ENCODE measurements at regions not wholly inside any gene's neighbourhood (a gene's known extent, or its start where the extent isn't known, plus 50 kb on each side); places are given as distances from the start of the nearest gene placed in this dataset.
"Not testable (repeated sequence)": the region's sequence is repeated elsewhere in the genome, so short reads cannot be mapped to it uniquely, and the experiment has no call there.

DNA sequence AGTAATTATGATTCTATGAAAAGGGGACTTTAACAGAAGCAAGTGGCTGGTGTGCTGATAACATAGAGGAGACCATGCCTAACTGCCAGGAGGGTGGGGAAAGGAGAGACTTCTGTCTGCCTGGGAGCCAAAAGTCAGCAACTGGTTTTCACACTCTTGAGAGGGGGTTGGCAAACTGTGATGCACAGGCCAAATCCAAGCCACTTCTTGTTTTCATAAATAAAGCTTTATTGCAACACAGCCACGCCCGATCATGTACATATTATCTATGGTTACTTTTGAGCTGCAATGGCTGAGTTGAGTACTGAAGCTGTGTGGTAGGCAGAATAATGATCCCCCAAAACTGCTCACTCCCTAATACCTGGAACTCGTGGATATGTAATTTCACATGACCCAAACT lies 208.4 kb downstream of the LNPK start:
- DNase-seq, result no peak
- in situ Hi-C loops (cut with HindIII; ENCODE audit: low pct_ligation_motif_present, low pct_unique_long_range_greater_than_20kb, low sequenced_read_pairs), result no loop called here

DNA sequence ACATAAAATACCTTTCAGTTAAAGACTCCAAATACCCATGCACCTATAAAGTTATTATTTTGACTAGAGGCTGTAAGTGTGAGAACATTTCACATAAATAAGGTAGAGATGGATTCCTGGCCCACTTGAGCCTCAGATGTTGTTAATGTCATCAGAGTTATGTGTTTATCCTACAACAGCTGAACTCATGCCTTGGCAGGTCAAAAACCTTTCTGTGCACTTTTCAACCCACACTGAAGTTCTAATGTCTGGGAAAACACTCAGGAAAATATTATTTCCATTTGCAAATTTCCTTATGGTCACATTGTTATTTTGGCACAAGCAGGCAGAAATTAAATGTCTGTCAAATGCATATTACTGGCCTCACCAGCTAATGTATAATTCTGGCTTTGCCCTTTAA lies 209.2 kb downstream of the LNPK start:
- no peak for DNase-seq
- in situ Hi-C loops (cut with HindIII; ENCODE audit: low pct_ligation_motif_present, low pct_unique_long_range_greater_than_20kb, low sequenced_read_pairs), result no loop called here

DNA sequence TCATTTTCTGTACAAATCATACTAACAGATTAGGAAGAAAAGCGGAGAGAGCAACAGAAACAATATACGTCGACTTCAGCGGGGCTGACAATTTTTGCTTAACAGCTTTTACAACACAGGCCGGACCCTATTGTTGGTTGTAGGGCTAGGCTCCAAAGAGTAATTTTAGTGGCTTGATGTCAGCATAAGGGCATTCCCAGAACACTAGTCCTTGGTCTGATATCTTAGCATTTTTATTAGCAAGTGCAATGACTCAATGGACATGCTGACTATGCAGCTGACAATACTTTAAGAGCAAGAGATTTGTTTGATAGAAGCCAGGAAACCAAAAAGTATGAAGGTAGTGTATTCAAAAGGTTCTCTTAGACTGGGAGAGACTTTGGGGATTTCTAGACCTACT lies 209.9 kb downstream of the LNPK start:
- no peak for DNase-seq
- in situ Hi-C loops (cut with HindIII; ENCODE audit: low pct_ligation_motif_present, low pct_unique_long_range_greater_than_20kb, low sequenced_read_pairs), result no loop called here

DNA sequence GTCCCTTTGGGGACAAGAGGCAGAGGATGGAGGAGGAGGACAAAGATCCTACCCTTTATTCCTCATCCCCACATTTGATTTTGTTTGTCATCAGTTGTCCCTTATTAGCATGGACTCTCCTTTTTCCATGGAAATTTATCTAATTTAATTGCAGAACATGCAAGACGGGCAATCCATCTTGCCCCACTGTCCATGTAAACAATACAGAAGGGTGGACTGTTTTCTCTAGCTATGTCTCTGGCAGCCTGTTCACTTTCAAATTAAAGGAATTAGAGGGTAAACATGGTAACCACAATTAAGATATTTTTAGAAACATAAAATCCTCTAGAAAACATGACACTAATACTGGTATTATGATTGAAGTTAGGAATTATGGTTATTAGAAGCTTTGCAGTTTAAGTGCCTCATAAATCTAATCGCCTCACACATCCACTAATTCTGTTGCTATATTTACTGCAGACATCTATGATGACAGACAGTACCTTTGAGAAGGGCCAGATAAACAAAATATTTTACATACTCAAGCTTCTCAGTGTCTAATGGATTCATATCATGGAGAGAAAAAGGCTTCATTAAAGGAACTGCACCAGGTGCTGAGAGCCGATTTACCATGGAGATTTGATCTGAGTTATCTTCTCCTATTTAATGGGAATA lies 215.5 kb downstream of the LNPK start:
- in situ Hi-C loops (cut with HindIII; ENCODE audit: low pct_ligation_motif_present, low pct_unique_long_range_greater_than_20kb, low sequenced_read_pairs), result no loop called here
- no peak for DNase-seq

DNA sequence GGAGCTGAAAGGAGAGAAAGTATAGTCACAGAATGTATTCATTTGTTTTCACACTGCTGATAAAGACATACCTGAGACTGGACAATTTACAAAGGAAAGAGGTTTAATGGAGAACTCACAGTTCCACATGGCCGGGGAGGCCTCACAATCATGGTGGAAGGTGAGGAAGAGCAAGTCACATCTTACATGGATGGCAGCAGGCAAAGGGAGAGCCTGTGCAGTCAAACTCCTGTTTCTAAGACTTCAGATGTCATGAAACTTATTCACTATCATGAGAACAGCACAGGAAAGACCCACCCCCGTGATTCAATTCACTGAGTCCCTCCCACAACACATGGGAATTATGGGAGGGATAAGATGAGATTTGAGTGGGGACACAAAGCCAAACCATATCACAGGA lies 224.7 kb downstream of the LNPK start:
- in situ Hi-C loops (cut with HindIII; ENCODE audit: low pct_ligation_motif_present, low pct_unique_long_range_greater_than_20kb, low sequenced_read_pairs); DNase-seq: not testable (repeated sequence)

DNA sequence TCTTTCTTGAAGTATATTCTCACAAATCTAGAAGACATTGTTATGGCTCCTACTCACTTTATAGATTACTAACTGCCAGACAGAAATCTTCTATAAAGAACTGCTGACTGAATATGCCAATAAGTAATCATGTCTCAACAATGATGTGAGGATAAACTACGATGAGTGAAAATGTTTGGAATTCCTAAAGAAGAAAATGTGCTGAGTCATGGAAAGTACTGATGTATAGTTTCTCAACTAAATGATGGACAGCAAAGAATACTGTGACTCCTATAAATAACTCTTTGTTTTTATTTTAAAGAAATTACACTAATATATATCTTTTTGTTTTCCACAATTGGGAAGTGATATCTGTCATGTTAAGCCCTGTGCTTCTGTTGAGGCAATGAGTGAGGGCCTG lies 232.9 kb downstream of the LNPK start:
- DNase-seq, result no peak
- in situ Hi-C loops (cut with HindIII; ENCODE audit: low pct_ligation_motif_present, low pct_unique_long_range_greater_than_20kb, low sequenced_read_pairs), result no loop called here

DNA sequence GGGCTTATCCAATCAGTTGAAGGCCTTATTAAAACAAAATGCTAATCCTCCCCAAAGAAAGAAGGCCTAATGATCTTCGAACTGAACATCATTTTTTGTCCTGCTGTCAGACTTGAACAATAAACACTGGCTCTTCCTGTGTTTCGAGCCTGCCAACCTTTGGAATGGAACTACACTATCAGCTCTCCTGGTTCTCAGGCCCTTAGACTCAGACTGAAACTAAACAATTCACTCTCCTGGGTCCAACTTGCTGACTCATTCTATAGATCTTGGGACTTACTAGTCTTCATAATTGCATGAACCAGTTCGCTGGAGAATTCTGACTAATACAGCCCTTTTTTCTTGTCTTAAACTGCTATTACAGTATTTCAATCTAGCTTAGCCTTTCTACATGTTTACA lies 235.2 kb downstream of the LNPK start:
- DNase-seq, result no peak
- in situ Hi-C loops (cut with HindIII; ENCODE audit: low pct_ligation_motif_present, low pct_unique_long_range_greater_than_20kb, low sequenced_read_pairs), result no loop called here

DNA sequence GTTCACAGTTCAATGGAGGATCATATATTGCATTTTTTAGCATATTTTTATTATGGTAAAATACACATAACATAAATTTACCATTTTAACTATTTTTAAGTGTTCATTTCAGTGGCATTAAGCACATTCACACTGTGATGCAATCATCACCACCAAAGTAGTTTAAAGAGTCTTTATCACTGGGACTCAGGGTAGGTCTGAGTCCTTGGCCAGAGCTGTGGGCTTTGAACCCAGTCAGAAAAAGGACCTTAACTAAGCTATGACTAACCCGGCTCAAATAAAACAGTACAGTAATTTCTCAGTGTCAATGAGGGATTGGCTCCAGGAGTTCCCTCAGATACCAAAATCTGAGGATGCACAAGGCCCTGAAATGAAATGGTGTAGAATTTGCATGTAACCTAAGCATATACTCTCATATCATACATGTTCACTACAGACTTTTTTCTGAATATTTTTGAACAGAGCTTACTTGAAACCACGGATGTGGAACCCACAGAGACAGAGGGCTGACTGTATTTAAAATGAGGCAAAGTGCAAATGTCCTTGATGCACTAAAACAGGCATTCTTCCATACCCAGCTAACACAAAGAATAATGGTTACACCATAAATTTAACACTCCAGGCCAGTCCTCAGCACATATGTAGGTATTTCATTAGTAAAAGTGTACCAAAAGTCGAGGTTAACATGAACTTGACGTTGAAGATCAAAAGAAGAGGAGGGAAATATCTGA lies 246.2 kb downstream of the LNPK start:
- in situ Hi-C loops (cut with HindIII; ENCODE audit: low pct_ligation_motif_present, low pct_unique_long_range_greater_than_20kb, low sequenced_read_pairs), result no loop called here
- no peak for DNase-seq

DNA sequence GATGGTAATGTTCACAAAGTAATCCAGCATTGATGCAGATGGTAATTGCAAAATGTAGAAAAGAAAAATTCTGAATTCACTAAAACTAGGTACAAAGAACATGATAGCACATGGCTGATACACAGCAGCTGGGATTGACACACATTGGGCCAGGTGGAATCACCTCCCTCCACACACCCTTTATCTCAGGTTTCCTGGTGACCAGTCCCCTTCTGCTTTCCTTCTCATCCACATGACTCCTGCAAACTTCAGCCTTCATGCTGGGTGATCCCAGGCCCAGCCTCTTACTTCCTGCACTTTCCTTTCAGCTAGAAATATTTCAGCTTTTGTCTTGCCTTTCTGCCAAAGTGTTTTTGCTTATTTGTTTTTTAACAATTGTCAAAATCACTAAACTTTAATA lies 246.9 kb downstream of the LNPK start:
- no peak for DNase-seq
- in situ Hi-C loops (cut with HindIII; ENCODE audit: low pct_ligation_motif_present, low pct_unique_long_range_greater_than_20kb, low sequenced_read_pairs), result no loop called here

DNA sequence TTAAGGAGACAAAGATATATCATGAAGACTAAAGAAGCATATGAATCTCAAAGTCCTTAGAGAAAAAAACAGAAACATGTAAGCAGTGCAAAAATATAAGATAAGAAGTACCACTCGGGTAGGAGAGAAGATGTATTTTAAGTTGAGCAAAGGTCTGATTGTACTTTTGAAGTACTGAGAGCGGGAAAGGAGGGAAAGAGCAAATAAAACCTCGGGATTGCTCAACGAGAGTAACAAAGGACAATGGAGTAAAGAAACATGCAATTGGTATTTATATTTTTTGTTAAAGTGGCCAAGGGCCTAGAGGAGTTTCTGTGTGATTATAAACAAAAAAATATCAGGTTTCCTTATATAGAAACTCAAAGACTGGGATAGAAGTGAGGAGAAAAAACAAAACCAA lies 251.9 kb downstream of the LNPK start:
- in situ Hi-C loops (cut with HindIII; ENCODE audit: low pct_ligation_motif_present, low pct_unique_long_range_greater_than_20kb, low sequenced_read_pairs), result no loop called here
- DNase-seq, result no peak

DNA sequence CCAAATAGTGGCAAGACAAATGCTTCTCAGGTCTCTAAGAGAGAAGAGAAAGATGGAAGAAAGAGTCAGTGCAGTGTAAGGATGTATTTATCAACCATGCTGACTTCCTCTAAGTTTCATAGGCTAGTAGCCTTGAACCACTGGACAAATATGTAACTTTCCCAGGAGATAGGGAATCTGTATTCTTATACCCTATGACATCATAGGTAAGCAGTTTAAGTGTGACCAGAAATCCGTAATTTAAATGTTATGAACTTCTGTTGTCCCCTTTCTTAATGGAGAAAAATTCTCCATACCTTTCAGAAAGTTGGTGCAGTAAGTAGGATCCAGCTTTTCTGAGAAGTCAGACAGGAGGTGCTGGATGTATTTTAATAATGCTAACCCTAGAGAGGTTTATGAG lies 256.2 kb downstream of the LNPK start:
- DNase-seq, result no peak
- in situ Hi-C loops (cut with HindIII; ENCODE audit: low pct_ligation_motif_present, low pct_unique_long_range_greater_than_20kb, low sequenced_read_pairs), result no loop called here

DNA sequence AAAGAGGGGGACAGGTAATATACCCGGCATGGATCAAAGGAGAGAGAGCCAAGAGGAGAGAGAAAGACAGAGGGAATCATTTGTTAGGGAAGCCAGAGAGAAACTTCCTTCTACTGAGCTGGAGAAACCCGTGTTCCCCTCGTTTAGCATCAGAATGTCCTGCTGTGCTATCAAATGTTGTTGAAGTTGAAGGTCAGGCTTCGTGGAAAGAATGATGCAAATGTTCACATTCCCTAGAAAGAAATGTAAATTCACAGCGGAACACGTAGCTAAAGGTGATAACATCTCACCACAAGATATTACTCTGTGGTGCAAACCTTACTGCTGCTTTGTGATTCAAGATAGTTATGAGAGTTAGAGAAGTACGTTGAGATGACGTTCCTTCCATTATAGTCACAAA lies 258.1 kb downstream of the LNPK start:
- in situ Hi-C loops (cut with HindIII; ENCODE audit: low pct_ligation_motif_present, low pct_unique_long_range_greater_than_20kb, low sequenced_read_pairs), result no loop called here

DNA sequence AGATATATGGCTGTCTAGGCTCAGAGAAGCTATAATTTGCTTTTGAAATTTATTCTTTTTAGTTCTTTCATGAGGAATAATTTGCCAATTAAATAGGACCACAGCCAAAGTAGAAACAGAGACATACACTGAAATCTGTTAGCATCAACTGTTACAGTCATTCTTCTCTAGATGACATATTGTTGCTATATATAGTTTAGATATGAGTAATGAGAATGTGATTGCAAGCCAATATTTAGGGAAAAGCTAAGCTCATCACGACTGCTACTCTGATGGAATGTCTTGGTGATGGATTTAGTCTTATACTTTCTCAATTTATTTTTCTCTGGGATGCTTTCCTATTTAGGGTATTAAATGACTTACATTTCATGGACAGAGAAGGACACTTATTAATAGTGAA lies 259.1 kb downstream of the LNPK start:
- in situ Hi-C loops (cut with HindIII; ENCODE audit: low pct_ligation_motif_present, low pct_unique_long_range_greater_than_20kb, low sequenced_read_pairs), result no loop called here

More for the DNA sequence above, 258.1 kb downstream of the LNPK start:
- DNase-seq, result no peak

DNA sequence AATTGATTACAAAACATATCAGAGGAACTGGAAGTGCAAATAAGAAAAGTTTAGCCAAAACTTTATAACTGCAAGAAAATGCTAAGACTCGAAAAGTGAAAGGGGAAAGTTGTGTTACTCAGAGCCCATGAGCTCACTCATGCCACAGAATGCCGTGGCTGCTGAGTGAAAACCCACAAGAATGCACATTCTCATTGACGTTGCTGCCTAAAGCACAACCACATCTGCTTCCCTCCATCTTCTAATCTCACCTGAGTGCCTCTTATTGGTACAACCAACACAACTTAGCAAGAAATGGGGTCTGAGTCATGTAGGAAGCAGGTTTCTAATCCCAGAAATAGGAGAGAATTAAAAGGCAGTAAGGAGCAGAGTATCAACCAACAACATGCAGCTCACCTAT lies 259.7 kb downstream of the LNPK start:
- in situ Hi-C loops (cut with HindIII; ENCODE audit: low pct_ligation_motif_present, low pct_unique_long_range_greater_than_20kb, low sequenced_read_pairs), result no loop called here
- DNase-seq, result peak; percentile 25

More for the DNA sequence above, 259.1 kb downstream of the LNPK start:
- no peak for DNase-seq

DNA sequence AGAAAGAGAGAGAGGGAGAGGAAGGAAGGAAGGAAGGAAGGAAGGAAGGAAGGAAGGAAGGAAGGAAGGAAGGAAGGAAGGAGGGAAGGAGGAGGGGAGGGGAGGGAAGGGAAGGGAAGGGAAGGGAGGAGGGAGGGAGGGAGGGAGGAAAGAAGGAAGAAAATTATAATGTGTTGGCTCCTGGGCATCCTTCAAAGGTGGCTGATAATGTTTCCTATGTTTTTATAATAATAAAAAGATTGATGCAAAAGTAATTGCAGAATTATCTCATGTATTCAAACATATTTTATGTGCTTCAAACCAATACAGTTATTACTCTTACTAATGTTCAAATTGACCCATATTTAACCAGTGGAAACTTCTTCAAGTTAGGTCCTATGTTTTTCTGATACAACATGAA lies 260.9 kb downstream of the LNPK start:
- in situ Hi-C loops (cut with HindIII; ENCODE audit: low pct_ligation_motif_present, low pct_unique_long_range_greater_than_20kb, low sequenced_read_pairs), result no loop called here
- DNase-seq, result no peak

DNA sequence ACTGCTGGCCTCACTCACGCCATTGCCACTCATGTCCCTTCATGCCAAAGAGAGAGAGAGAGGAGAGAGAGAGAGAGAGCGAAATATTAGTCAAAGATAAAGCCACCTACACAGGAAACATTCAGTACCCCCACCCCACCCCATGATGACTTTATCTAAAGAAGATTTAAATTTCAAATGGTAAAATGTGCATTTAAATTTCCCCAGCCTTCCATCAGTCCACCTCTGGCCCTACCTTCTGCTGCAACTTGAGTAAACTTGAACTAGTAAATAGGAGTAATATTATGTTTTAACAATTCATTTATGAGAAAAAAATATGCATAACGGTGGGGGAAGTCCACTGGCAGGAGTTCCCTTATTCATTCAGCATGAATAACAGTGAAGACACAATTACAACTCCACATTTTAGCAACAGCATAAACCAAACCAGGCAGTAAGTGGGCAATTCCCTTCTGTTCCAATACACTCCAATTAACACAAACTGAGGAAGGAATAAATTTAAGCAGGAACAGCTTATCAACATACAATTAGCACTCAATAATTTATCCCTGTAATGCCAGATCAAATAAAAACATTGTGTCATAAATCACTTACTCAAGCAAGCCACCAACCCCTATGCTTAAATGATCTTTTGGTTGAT lies 264.2 kb downstream of the LNPK start:
- DNase-seq, result no peak
- in situ Hi-C loops (cut with HindIII; ENCODE audit: low pct_ligation_motif_present, low pct_unique_long_range_greater_than_20kb, low sequenced_read_pairs), result no loop called here

DNA sequence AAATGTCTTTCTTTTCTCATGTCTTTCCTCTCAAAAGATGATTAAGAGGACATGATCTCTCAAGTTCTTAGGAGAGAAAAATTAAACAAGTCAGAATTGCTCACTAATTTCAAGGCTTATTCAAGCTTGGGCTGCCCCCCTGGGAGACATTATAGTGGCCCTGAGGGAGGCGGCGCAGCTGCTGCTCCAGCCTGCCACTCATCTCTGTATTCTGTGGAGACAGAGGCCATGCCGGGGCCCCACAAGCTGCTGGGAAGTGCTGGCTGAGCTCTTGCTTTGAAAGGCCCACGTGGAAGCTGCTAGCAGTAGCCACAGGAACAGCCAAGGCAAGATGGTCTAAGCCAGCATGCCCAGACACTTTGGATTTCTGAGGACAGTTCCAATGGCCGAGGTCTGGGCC lies 267.4 kb downstream of the LNPK start:
- no peak for DNase-seq
- in situ Hi-C loops (cut with HindIII; ENCODE audit: low pct_ligation_motif_present, low pct_unique_long_range_greater_than_20kb, low sequenced_read_pairs), result no loop called here

DNA sequence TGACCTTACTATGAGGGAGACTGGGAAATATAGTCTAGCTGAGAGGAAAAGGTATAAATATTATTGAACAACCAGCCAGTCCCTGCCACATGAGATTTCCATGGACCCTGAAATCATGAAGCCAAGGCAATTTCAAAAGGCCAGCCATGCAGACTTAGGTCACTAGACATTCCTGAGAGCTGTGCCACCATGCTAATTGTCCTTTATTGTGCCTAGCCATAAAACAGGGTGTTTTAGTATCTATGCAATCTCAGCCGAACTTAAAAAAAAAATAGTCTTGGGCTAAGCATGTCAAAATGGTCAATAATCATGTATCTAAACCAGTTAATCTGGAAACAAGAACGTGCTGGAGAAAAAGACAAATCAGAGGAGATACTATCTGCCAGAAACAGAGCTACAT lies 269.5 kb downstream of the LNPK start:
- no peak for DNase-seq
- in situ Hi-C loops (cut with HindIII; ENCODE audit: low pct_ligation_motif_present, low pct_unique_long_range_greater_than_20kb, low sequenced_read_pairs), result no loop called here

DNA sequence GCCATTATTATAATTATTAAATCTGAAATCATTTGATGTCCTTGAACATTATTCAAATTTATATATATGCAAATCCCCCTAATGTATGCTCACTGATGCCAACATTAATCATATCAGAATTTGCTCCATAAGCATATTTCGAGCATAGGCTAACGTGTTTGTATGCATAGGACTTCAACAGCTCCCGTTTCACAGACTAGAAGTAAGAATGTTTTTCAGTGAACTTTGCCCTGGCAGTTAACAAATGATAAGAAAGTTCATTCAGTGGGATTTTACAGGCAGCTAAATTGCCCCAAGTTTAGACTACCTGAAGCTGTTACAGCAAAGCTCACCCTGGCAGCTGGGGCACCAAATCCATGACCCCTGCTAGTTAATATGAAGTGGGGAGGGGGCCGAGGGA lies 272.0 kb downstream of the LNPK start:
- in situ Hi-C loops (cut with HindIII; ENCODE audit: low pct_ligation_motif_present, low pct_unique_long_range_greater_than_20kb, low sequenced_read_pairs), result no loop called here
- DNase-seq, result no peak
